HEK293T (cell line): ENCODE measurements at regions not wholly inside any gene's neighbourhood (a gene's known extent, or its start where the extent isn't known, plus 50 kb on each side); places are given as distances from the start of the nearest gene placed in this dataset.

Source experiments
- CTBP1 ChIP-seq: fragments of 450-650 bp; IDR thresholded peaks from 2 replicates; pipeline ENCODE4 v1.6.1; 2016; ENCODE audit warnings: borderline replicate concordance
- ELF4 ChIP-seq: fragments of 450-650 bp; IDR thresholded peaks from 2 replicates; pipeline ENCODE4 v1.6.1; 2017; ENCODE audit warnings: antibody characterized with exemption
- FOXA1 ChIP-seq: fragments of 450-650 bp; IDR thresholded peaks from 2 replicates; pipeline ENCODE4 v1.6.1; 2016; ENCODE audit warnings: mild to moderate bottlenecking
- FOXM1 ChIP-seq: fragments of 450-650 bp; IDR thresholded peaks from 2 replicates; pipeline ENCODE4 v1.6.1; 2017; ENCODE audit warnings: mild to moderate bottlenecking, borderline replicate concordance
- SP1 ChIP-seq: fragments of 450-650 bp; IDR thresholded peaks from 2 replicates; pipeline ENCODE4 v1.6.1; 2017
- SUZ12 ChIP-seq: fragments of 450-650 bp; IDR thresholded peaks from 2 replicates; pipeline ENCODE4 v1.6.1; 2016; ENCODE audit warnings: mild to moderate bottlenecking
- TARDBP ChIP-seq: fragments of 450-650 bp; IDR thresholded peaks from 2 replicates; pipeline ENCODE4 v1.6.1; 2016
- ZNF384 ChIP-seq: fragments of 450-650 bp; IDR thresholded peaks from 2 replicates; pipeline ENCODE4 v1.6.1; 2016
- TF ChIP-seq, protein P1 (sequence below): fragments of 450-650 bp; IDR thresholded peaks from 2 replicates; pipeline ENCODE4 v1.6.1; 2016

DNA sequence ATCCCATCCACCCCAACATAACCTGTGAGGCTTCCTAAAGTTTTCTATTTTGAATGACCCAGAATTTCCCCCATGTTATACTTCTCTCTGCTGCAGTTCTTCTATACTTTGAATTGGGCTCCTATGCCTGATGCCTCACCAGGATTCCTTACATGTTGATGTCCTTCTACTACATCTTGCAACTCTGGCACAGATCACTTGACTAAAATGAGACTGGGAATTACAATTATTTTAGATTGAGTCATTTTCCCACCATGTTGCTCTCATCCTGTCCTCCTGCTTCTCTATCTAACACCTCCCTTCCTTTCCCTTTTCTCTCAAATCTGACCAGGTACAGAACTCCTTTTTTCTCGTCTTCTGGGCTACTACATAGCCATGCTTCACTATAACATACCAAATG is 314.0 kb upstream of the KCNJ16 start:
- TF ChIP-seq, protein P1, sequence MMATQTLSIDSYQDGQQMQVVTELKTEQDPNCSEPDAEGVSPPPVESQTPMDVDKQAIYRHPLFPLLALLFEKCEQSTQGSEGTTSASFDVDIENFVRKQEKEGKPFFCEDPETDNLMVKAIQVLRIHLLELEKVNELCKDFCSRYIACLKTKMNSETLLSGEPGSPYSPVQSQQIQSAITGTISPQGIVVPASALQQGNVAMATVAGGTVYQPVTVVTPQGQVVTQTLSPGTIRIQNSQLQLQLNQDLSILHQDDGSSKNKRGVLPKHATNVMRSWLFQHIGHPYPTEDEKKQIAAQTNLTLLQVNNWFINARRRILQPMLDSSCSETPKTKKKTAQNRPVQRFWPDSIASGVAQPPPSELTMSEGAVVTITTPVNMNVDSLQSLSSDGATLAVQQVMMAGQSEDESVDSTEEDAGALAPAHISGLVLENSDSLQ: no peak
- TF ChIP-seq ZNF384: no peak
- no peak for TF ChIP-seq FOXA1
- no peak for TF ChIP-seq ELF4
- TF ChIP-seq SP1: no peak
- no peak for TF ChIP-seq SUZ12
- no peak for TF ChIP-seq TARDBP
- TF ChIP-seq FOXM1: no peak
- TF ChIP-seq CTBP1: no peak
